GM12891 (cell line): ENCODE measurements at regions not wholly inside any gene's neighbourhood (a gene's known extent, or its start where the extent isn't known, plus 50 kb on each side); places are given as distances from the start of the nearest gene placed in this dataset.

Experiments
- POLR2AphosphoS5 ChIP-seq: IDR thresholded peaks from 2 replicates; pipeline ENCODE4 v1.6.1; 2011; ENCODE audit warnings: low read depth, low read length, control low read depth
- POU2F2 ChIP-seq: IDR thresholded peaks from 2 replicates; pipeline ENCODE4 v1.6.1; 2011; ENCODE audit warnings: low read depth, mild to moderate bottlenecking, control low read depth, low read length, moderate library complexity
- TAF1 ChIP-seq: IDR thresholded peaks from 2 replicates; pipeline ENCODE4 v1.6.1; 2011; ENCODE audit warnings: low read depth, low read length, control low read depth

DNA sequence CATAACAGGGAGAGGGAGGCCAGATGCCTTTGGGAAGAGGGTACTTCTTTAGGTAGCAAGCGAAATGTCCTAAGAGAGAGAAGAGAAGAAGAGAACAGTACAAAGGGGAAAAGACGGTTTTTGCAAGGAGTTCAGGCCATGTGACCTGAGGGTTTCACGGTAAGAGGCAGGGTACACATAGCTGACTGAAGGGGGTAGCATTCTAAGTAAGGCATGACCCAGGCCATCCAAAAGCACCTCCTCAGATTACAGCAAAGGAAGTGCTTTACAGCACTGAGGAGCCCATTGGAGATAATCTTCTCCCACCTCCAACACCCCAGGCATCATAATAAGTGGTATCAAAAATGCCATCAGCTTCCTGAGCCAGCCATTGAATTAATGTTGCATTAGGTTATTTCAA is 258.2 kb upstream of the NPY start:
- TF ChIP-seq POLR2AphosphoS5 (no peak), TAF1 (no peak), POU2F2 (no peak)
